ENCODE measurements at regions not wholly inside any gene's neighbourhood (a gene's known extent, or its start where the extent isn't known, plus 50 kb on each side); places are given as distances from the start of the nearest gene placed in this dataset.

- TF ChIP-seq, protein P1, sequence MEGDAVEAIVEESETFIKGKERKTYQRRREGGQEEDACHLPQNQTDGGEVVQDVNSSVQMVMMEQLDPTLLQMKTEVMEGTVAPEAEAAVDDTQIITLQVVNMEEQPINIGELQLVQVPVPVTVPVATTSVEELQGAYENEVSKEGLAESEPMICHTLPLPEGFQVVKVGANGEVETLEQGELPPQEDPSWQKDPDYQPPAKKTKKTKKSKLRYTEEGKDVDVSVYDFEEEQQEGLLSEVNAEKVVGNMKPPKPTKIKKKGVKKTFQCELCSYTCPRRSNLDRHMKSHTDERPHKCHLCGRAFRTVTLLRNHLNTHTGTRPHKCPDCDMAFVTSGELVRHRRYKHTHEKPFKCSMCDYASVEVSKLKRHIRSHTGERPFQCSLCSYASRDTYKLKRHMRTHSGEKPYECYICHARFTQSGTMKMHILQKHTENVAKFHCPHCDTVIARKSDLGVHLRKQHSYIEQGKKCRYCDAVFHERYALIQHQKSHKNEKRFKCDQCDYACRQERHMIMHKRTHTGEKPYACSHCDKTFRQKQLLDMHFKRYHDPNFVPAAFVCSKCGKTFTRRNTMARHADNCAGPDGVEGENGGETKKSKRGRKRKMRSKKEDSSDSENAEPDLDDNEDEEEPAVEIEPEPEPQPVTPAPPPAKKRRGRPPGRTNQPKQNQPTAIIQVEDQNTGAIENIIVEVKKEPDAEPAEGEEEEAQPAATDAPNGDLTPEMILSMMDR (IDR thresholded peaks at IDR 0.05; ENCODE audit: insufficient read depth, low read length): no peak
- TF ChIP-seq, protein P2, sequence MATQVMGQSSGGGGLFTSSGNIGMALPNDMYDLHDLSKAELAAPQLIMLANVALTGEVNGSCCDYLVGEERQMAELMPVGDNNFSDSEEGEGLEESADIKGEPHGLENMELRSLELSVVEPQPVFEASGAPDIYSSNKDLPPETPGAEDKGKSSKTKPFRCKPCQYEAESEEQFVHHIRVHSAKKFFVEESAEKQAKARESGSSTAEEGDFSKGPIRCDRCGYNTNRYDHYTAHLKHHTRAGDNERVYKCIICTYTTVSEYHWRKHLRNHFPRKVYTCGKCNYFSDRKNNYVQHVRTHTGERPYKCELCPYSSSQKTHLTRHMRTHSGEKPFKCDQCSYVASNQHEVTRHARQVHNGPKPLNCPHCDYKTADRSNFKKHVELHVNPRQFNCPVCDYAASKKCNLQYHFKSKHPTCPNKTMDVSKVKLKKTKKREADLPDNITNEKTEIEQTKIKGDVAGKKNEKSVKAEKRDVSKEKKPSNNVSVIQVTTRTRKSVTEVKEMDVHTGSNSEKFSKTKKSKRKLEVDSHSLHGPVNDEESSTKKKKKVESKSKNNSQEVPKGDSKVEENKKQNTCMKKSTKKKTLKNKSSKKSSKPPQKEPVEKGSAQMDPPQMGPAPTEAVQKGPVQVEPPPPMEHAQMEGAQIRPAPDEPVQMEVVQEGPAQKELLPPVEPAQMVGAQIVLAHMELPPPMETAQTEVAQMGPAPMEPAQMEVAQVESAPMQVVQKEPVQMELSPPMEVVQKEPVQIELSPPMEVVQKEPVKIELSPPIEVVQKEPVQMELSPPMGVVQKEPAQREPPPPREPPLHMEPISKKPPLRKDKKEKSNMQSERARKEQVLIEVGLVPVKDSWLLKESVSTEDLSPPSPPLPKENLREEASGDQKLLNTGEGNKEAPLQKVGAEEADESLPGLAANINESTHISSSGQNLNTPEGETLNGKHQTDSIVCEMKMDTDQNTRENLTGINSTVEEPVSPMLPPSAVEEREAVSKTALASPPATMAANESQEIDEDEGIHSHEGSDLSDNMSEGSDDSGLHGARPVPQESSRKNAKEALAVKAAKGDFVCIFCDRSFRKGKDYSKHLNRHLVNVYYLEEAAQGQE (IDR thresholded peaks at IDR 0.05; ENCODE audit: insufficient replicate concordance, low read depth): no peak
- TF ChIP-seq GABPA (IDR thresholded peaks at IDR 0.05; ENCODE audit: low read depth): no peak
Measured at GRCh38 chr1:234730475-234730769, 120.4 kb upstream of the IRF2BP2 start.

Data from HL-60 (cell line).